Thyroid gland (tissue), 4 donors: ENCODE measurements at regions not wholly inside any gene's neighbourhood (a gene's known extent, or its start where the extent isn't known, plus 50 kb on each side); places are given as distances from the start of the nearest gene placed in this dataset.

Experiments
- DNase-seq, 2 donors: peaks; one replicate each; pipeline ENCODE4 v3.0.0-alpha.2; 2019
- H3K27ac ChIP-seq, 3 donors: fragments of 200-600 bp; sonication (generic); 1 replicate in 2 of 3; 2 replicates in 1 of 3; pipeline ENCODE4 v1.5.1; 2016 to 2019; ENCODE audit warnings: mild to moderate bottlenecking in 1 of 3, moderate library complexity in 1 of 3
- H3K27me3 ChIP-seq: fragments of 200-600 bp; sonication (generic); one replicate; pipeline ENCODE4 v1.5.1; 2019
- H3K36me3 ChIP-seq, 2 donors: fragments of 200-600 bp; sonication (generic); one replicate each; pipeline ENCODE4 v1.5.1; 2016 to 2019
- H3K4me1 ChIP-seq, 2 donors: fragments of 200-600 bp; sonication (generic); one replicate each; pipeline ENCODE4 v1.5.1; 2017 to 2019
- H3K4me3 ChIP-seq, 3 donors: fragments of 200-600 bp; sonication (generic); replicated peaks in 1 of 3; 1 replicate in 2 of 3; 2 replicates in 1 of 3; pipeline ENCODE4 v1.5.1; 2016; ENCODE audit warnings: mild to moderate bottlenecking in 1 of 3
- H3K9me3 ChIP-seq: fragments of 200-600 bp; sonication (generic); one replicate; pipeline ENCODE4 v1.5.1; 2017
- CTCF ChIP-seq, 6 experiments: fragments of 200-600 bp in 3 of 6; fragments of 450-650 bp in 3 of 6; sonication (generic) in 3 of 6; IDR thresholded peaks; one replicate each; pipeline ENCODE4 v1.5.1; 2016 to 2019; ENCODE audit warnings: antibody characterized with exemption in 6 of 6, mild to moderate bottlenecking in 2 of 6, inconsistent platforms in 1 of 6, moderate library complexity in 1 of 6
- POLR2A ChIP-seq, 2 donors: fragments of 450-650 bp; IDR thresholded peaks; one replicate each; pipeline ENCODE4 v1.6.1; 2017; ENCODE audit warnings: antibody characterized with exemption in 2 of 2, mild to moderate bottlenecking in 2 of 2, moderate library complexity in 1 of 2
- WGBS, 2 donors: methylation state at CpG; one replicate each; pipeline ENCODE4 v1.1.5; 2017; 5-methylcytosine and 5-hydroxymethylcytosine counted together
- intact Hi-C: fragments of 100-400 bp; cut with DNase I; formaldehyde crosslinking; loops from one replicate; pipeline ENCODE4 v1.15.1; 2023

GRCh38 chr15:26134152-26134551, 271.0 kb upstream of the ATP10A start:
- intact Hi-C loops = no loop called here
- TF ChIP-seq POLR2A (IDR thresholded peaks at IDR 0.05) = no peak
- TF ChIP-seq CTCF (IDR thresholded peaks at IDR 0.05) = no peak
- Histone ChIP-seq H3K36me3 (no peaks in the 10 kb centered on the region), H3K27ac (no peak overlapping the region), H3K27me3 (no peaks in the 10 kb centered on the region), H3K9me3 (no peaks in the 10 kb centered on the region), H3K4me1 (no peaks in the 10 kb centered on the region), H3K4me3 (no peak overlapping the region)
- no peak for DNase-seq
- WGBS, 2 donors = 73 to 86% methylated on average over 5 of the region's 5 CpGs

GRCh38 chr15:26132811-26133210, 269.7 kb upstream of the ATP10A start:
- no peaks in the 10 kb centered on the region for H3K36me3 ChIP-seq
- no peak for DNase-seq
- no peak for TF ChIP-seq CTCF (IDR thresholded peaks at IDR 0.05)
- TF ChIP-seq POLR2A (IDR thresholded peaks at IDR 0.05) = no peak
- no peaks in the 10 kb centered on the region for H3K9me3 ChIP-seq
- H3K4me3 ChIP-seq = no peak overlapping the region
- intact Hi-C loops = no loop called here
- H3K27ac ChIP-seq = no peak overlapping the region
- WGBS, 2 donors = 54 to 60% methylated on average over 3 of the region's 3 CpGs
- H3K27me3 ChIP-seq = no peaks in the 10 kb centered on the region
- H3K4me1 ChIP-seq = no peaks in the 10 kb centered on the region

- intact Hi-C loops = no loop called here
- Histone ChIP-seq H3K4me1 (no peaks in the 10 kb centered on the region), H3K9me3 (no peaks in the 10 kb centered on the region), H3K27me3 (no peaks in the 10 kb centered on the region), H3K27ac (no peak overlapping the region), H3K36me3 (no peaks in the 10 kb centered on the region), H3K4me3 (no peak overlapping the region)
- DNase-seq = no peak
- WGBS, 2 donors = 41 to 45% methylated on average over 5 of the region's 5 CpGs
- TF ChIP-seq CTCF (IDR thresholded peaks at IDR 0.05) (no peak), POLR2A (IDR thresholded peaks at IDR 0.05) (no peak)
These were observed 266.7 kb upstream of the ATP10A start for GRCh38 chr15:26129852-26130251.

- TF ChIP-seq CTCF (IDR thresholded peaks at IDR 0.05) (no peak), POLR2A (IDR thresholded peaks at IDR 0.05) (no peak)
- no peaks in the 10 kb centered on the region for H3K36me3 ChIP-seq
- intact Hi-C loops = no loop called here
- H3K4me3 ChIP-seq = no peak overlapping the region
- H3K4me1 ChIP-seq = no peaks in the 10 kb centered on the region
- no peak for DNase-seq
- WGBS, 2 donors = 79 to 89% methylated on average over 7 of the region's 7 CpGs
- H3K9me3 ChIP-seq = no peaks in the 10 kb centered on the region
- H3K27ac ChIP-seq = no peak overlapping the region
- H3K27me3 ChIP-seq = no peaks in the 10 kb centered on the region
These were observed 265.5 kb upstream of the ATP10A start for GRCh38 chr15:26128611-26129140.

GRCh38 chr15:26126819-26127387, 263.8 kb upstream of the ATP10A start:
- WGBS, 2 donors = 88 to 91% methylated on average over 3 of the region's 3 CpGs

More at GRCh38 chr15:26126819-26127387, 263.8 kb upstream of the ATP10A start:
- Histone ChIP-seq H3K9me3 (no peaks in the 10 kb centered on the region), H3K4me1 (no peaks in the 10 kb centered on the region), H3K27ac (no peak overlapping the region), H3K27me3 (no peaks in the 10 kb centered on the region), H3K4me3 (no peak overlapping the region), H3K36me3 (no peaks in the 10 kb centered on the region)
- DNase-seq = no peak
- intact Hi-C loops = no loop called here
- TF ChIP-seq POLR2A (IDR thresholded peaks at IDR 0.05) = no peak
- TF ChIP-seq CTCF (IDR thresholded peaks at IDR 0.05) = no peak
